BE2C (cell line): ENCODE measurements at regions not wholly inside any gene's neighbourhood (a gene's known extent, or its start where the extent isn't known, plus 50 kb on each side); places are given as distances from the start of the nearest gene placed in this dataset.
A peak's percentile ranks its signal among the peaks of the same experiment; 100 is the strongest.
"Not testable (repeated sequence)": the region's sequence is repeated elsewhere in the genome, so short reads cannot be mapped to it uniquely, and the experiment has no call there.

Experiments used
- DNase-seq: peaks from one replicate; pipeline ENCODE4 v3.0.0-alpha.2; 2020
- H3K27me3 ChIP-seq: fragments of 250-450 bp; sonication (Bioruptor Pico); 2 replicates; pipeline ENCODE4 v1.5.1; 2020; ENCODE audit warnings: mild to moderate bottlenecking
- H3K36me3 ChIP-seq: fragments of 250-450 bp; sonication (Bioruptor Pico); 2 replicates; pipeline ENCODE4 v1.5.1; 2020; ENCODE audit warnings: mild to moderate bottlenecking
- H3K4me1 ChIP-seq: fragments of 250-450 bp; sonication (Bioruptor Pico); 2 replicates; pipeline ENCODE4 v1.5.1; 2020
- H3K4me3 ChIP-seq: 2 replicates; pipeline ENCODE4 v1.5.1; 2011; ENCODE audit warnings: low read depth, low read length
- H3K9me3 ChIP-seq: fragments of 250-450 bp; sonication (Bioruptor Pico); 2 replicates; pipeline ENCODE4 v1.5.1; 2020
- CTCF ChIP-seq: IDR thresholded peaks from 2 replicates; pipeline ENCODE4 v1.5.1; 2012; ENCODE audit warnings: mild to moderate bottlenecking, low read depth, low read length

GRCh38 chr12:87430444-87430843 lies 598.8 kb downstream of the C12orf50 start:
- no peak overlapping the region for H3K4me3 ChIP-seq
- no peak for DNase-seq

GRCh38 chr12:87428701-87429277 lies 600.4 kb downstream of the C12orf50 start:
- Histone ChIP-seq H3K27me3 (no peaks in the 10 kb centered on the region), H3K9me3 (no peaks in the 10 kb centered on the region), H3K36me3 (no peaks in the 10 kb centered on the region), H3K4me3 (no peak overlapping the region), H3K4me1 (no peaks in the 10 kb centered on the region)
- DNase-seq, result no peak
- no peak for TF ChIP-seq CTCF

More at GRCh38 chr12:87430444-87430843, 598.8 kb downstream of the C12orf50 start:
- Histone ChIP-seq H3K4me1 (no peaks in the 10 kb centered on the region), H3K9me3 (no peaks in the 10 kb centered on the region), H3K36me3 (no peaks in the 10 kb centered on the region), H3K27me3 (no peaks in the 10 kb centered on the region)
- TF ChIP-seq CTCF, result no peak

GRCh38 chr12:87427770-87428169 lies 601.4 kb downstream of the C12orf50 start:
- Histone ChIP-seq H3K4me1 (no peaks in the 10 kb centered on the region), H3K27me3 (no peaks in the 10 kb centered on the region), H3K4me3 (no peak overlapping the region), H3K9me3 (no peaks in the 10 kb centered on the region), H3K36me3 (no peaks in the 10 kb centered on the region)
- no peak for DNase-seq
- TF ChIP-seq CTCF, result no peak

- no peaks in the 10 kb centered on the region for H3K9me3 ChIP-seq
- no peaks in the 10 kb centered on the region for H3K4me1 ChIP-seq
- TF ChIP-seq CTCF, result no peak
- H3K4me3 ChIP-seq, result no peak overlapping the region
- no peaks in the 10 kb centered on the region for H3K27me3 ChIP-seq
- H3K36me3 ChIP-seq, result no peaks in the 10 kb centered on the region
- no peak for DNase-seq
Measured at GRCh38 chr12:87425942-87426554, 603.2 kb downstream of the C12orf50 start.

GRCh38 chr12:87421233-87421632 lies 608.0 kb downstream of the C12orf50 start:
- not testable (repeated sequence) for H3K4me3 ChIP-seq, H3K27me3 ChIP-seq, H3K36me3 ChIP-seq, H3K4me1 ChIP-seq, DNase-seq, H3K9me3 ChIP-seq

- no peak for TF ChIP-seq CTCF
- H3K36me3 ChIP-seq, result no peaks in the 10 kb centered on the region
- no peak overlapping the region for H3K4me3 ChIP-seq
- no peaks in the 10 kb centered on the region for H3K9me3 ChIP-seq
- no peaks in the 10 kb centered on the region for H3K27me3 ChIP-seq
- peak; percentile 39 for DNase-seq
- H3K4me1 ChIP-seq, result no peaks in the 10 kb centered on the region; the same call in 1 of the 2 replicates
Measured at GRCh38 chr12:87413784-87414183, 615.4 kb downstream of the C12orf50 start.
